ENCODE measurements at regions not wholly inside any gene's neighbourhood (a gene's known extent, or its start where the extent isn't known, plus 50 kb on each side); places are given as distances from the start of the nearest gene placed in this dataset.

- no peak for DNase-seq (ENCODE audit: low spot score)
These were observed 138.4 kb upstream of the DSCAM start for GRCh38 chr21:40985370-40985769.

DNA sequence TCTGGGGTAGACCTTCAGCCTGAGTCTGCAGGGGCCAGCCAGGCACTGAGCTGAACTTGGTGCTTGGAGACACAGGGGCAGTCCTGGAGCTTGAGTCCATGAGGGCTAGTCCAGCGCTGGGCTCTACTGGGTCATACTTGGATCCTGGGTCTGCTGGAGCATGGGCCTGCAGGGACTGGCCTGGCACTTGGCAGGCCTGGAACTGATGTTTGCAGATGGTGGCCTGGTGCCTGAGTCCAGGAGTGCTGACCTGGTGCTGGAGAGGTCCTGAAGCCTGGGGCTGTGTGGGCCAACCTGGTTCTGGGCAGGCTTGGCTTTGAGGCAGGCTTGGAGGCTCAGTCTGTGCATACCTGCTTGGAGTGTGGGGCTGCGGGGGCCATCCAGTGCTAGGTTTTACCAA is 143.4 kb upstream of the DSCAM start:
- DNase-seq (ENCODE audit: low spot score), result no peak

DNA sequence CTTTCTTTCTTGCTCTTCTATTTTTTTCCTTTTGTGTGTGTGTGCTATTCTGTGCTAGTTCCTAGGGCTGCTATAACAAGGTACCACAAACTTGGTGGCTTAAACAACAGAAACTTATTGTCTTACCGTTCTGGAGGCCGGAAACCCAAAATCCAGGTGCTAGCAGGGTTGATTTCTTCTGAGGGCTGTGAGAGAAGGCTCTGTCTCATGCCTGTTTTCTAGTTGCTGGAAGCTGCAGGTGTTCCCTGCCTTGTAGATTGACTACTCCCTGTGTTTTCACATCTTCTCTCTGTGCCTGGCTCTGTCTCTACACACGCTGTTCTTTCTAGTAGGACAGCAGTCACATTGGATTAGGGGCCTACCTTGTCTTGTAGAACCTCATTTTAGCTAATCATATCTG is 150.9 kb upstream of the DSCAM start:
- no peak for DNase-seq (ENCODE audit: low spot score)

GRCh38 chr21:41000838-41001237 is 153.9 kb upstream of the DSCAM start:
- no peak for DNase-seq (ENCODE audit: low spot score)

- no peak for DNase-seq (ENCODE audit: low spot score)
These were observed 159.7 kb upstream of the DSCAM start for GRCh38 chr21:41006636-41007035.

- no peak for DNase-seq (ENCODE audit: low spot score)
These were observed 159.6 kb upstream of the BACE2 start for GRCh38 chr21:41008351-41008750.

DNA sequence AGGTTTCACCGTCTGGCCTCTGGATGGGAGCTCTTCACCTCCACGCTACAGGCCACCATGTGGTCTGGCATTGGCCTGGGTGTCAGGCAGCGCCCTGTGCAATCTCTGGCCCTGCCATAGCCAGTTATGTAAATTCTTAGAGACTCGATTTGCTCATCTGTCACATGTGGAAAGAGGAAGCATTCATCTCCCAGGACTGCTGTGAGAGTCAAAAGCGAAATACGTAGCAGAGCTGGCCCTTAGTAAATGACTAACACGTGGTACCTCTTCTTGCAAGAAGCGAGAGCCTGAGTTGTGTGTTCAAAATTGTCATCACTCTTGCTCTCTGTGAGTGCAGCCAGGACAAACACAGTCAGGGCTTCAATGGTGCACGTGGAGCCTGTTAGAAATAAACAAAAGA is 159.0 kb upstream of the BACE2 start:
- no peak for DNase-seq (ENCODE audit: low spot score)

DNA sequence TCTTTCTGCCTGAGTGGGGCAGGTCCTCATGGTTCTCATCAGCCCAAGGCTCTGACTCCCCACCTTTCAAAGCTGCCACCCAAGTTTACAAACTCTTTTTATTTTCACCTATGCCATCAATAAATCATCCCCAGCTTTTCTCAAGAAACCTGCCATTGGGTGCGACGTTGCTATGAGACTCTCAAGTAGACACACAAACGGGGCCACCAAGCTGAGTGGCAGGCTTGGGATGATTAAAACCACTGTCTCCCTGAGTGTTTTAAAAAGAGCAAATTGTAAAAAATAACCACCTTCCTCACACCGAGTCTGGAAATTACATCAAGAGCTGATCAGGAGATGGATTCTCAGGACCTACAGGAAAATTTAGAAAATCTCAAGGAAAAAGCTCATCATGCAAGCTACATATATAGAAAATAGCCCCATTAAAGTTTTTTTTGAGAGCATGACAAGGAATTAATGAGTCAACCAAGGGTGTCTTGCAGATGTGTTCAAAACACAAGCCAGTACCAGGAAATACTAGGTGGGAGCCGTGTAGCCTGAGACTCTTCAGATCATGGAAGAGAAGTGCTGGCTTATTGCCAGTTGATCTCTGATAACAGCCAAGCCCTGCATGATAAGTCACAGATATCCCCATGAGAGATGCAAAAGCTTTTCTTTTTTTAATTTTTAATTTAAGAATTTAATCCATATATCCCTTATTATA is 158.4 kb upstream of the BACE2 start:
- DNase-seq (ENCODE audit: low spot score), result no peak

DNA sequence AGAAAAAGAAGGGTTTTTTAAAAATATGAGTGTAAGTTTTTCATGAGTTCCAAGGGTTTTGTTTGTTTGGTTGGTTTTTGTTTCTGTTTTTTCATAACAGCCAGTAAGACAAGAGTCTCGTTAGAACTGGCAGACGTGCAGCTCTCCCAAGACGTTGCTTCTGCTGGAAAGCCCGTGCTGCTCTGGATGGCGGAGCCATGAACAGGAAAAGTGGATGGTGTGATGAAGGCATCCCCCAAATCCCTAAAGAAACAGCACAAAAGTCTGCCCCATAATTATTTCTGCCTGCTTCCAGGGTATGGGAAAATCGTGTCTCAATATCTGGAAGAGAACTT is 157.9 kb upstream of the BACE2 start:
- DNase-seq (ENCODE audit: low spot score), result no peak

GRCh38 chr21:41011098-41011731 is 156.7 kb upstream of the BACE2 start:
- DNase-seq (ENCODE audit: low spot score), result no peak

GRCh38 chr21:41011951-41012366 is 156.0 kb upstream of the BACE2 start:
- no peak for DNase-seq (ENCODE audit: low spot score)

GRCh38 chr21:41012425-41012824 is 155.5 kb upstream of the BACE2 start:
- no peak for DNase-seq (ENCODE audit: low spot score)

DNA sequence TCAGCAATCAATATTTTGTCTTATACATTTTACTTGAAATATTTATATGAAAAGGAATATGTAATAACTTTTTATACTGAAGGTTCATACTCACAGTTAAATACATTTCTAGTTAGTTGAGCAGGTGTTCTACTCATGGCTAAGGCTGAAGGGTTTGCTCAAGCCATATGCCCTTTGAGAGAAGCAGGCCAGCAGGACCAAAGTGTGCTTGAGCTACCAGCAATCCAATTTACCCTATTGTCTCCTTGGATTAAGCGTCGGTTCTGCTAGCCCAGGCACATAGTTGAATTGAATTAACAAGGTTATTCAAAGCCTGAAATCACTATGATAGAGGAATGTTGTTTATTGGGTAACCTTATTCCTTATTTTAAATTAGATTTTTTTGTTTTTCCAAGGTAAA is 151.5 kb upstream of the BACE2 start:
- DNase-seq (ENCODE audit: low spot score), result no peak

- DNase-seq (ENCODE audit: low spot score), result no peak
These were observed 149.5 kb upstream of the BACE2 start for GRCh38 chr21:41018431-41018830.

- DNase-seq (ENCODE audit: low spot score), result no peak
These were observed 144.0 kb upstream of the BACE2 start for GRCh38 chr21:41023936-41024335.

DNA sequence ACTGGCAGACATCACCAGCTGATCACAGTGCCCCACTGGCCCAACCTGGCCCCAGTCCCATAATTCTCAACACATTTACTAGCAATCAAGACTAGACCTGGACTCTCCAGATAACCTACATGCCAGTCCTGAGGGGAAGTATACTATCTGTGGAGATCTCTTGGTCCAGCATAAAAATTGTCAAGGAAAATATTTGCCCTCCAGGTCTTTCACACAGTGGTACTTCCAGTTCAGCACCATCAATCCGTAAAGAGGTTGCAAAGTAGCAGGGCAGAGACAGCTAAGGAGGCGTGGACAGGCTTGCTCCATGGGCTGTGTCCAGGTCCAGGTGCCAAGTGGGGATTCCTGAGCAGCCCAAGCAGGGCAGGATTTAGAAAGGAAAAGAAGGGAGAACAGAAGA is 143.6 kb upstream of the BACE2 start:
- DNase-seq (ENCODE audit: low spot score), result no peak

GRCh38 chr21:41024746-41025254 is 143.2 kb upstream of the BACE2 start:
- DNase-seq (ENCODE audit: low spot score), result no peak

DNA sequence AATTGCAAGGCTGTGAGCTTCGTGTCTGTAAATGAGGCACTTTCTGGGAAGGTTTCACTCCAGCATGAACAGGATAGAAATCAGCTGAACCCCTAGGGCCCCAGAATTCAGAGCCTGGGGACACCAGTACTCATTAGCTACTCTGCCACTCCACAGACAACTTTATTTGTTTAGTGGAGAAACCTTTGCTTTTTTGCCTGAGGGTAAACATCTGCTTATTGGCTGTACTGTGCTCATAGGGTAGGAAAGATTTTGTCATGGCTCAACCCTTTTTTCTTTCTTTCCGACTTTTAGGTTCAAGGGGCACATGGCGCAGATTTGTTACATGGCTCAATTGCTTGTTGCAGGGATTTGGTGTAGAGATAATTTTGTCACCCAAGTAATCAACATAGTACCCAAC is 138.4 kb upstream of the BACE2 start:
- no peak for DNase-seq (ENCODE audit: low spot score)

DNA sequence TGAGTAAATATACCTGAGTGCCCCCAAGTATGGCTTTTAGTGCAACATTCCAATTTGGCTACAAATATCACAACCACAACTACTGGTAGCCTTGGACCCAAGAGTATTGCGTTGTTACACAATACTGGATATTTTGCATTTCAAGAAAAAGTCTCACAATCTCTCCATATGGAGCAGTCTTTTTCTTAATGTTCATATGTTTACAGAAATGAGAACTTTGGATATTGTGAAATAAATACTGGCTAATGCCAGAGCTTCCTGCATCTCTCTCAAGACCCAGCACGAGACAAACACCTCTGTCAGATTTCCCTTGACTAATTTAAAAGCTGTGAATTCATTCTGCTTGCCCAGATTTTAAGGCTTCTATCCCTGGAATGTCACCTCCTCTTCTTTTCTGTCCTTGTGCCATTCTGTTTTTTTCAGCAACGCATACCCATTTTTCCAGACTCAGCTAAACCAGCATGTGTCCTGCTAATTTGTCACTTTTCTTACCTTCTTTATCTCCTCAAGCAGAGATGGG is 136.2 kb upstream of the BACE2 start:
- DNase-seq (ENCODE audit: low spot score), result no peak

- no peak for DNase-seq (ENCODE audit: low spot score)
These were observed 135.4 kb upstream of the BACE2 start for GRCh38 chr21:41032541-41032940.

- DNase-seq (ENCODE audit: low spot score), result no peak
These were observed 130.7 kb upstream of the BACE2 start for GRCh38 chr21:41037212-41037611.

DNA sequence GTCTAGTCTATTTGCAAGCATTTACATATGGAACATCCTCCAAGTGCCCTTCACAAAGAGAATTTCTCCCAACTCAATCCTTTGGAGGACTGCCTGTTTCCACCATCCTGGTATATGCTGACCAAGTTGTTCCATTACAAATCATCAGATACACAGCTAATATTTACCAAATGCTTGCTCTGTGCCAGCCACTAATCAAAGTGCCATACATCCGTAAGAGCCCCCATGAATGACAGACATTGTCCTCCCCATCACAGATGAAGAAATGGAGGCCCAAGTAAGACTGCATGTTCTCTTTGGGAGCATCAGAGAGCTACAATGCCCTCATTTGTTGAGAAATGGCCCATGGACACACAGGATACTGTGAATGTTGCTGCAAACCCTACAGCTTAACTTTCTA is 130.0 kb upstream of the BACE2 start:
- DNase-seq (ENCODE audit: low spot score), result no peak

DNA sequence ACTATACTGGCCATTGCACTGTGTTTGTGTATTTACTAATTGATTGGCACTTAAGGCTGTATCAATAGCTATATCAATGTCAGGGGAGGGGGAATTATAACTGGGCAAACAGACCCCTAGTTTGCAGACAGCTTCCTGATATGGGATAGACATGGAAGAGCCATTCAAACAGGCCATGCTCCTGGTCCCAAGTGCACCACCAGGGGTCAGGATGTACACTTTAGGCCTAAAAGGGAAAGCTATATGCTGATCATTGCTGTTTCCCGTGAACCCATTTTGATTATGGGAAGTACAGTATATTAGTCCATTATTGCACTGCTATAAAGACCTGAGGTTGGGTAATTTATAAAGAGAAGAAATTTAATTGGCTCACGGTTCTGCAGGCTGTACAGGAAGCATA is 124.9 kb upstream of the BACE2 start:
- DNase-seq (ENCODE audit: low spot score), result no peak

Data from iPS-NIHi11 (cell line).